HG02943 (cell line): ENCODE measurements at regions not wholly inside any gene's neighbourhood (a gene's known extent, or its start where the extent isn't known, plus 50 kb on each side); places are given as distances from the start of the nearest gene placed in this dataset.

Experiments used
- ATAC-seq: cut with Tn5 transposase; IDR thresholded peaks from one replicate; pipeline ENCODE4 v1.9.1; 2021; ENCODE audit warnings: mild to moderate bottlenecking, low read depth, moderate library complexity; ENCODE audit not compliant: unreplicated experiment

DNA sequence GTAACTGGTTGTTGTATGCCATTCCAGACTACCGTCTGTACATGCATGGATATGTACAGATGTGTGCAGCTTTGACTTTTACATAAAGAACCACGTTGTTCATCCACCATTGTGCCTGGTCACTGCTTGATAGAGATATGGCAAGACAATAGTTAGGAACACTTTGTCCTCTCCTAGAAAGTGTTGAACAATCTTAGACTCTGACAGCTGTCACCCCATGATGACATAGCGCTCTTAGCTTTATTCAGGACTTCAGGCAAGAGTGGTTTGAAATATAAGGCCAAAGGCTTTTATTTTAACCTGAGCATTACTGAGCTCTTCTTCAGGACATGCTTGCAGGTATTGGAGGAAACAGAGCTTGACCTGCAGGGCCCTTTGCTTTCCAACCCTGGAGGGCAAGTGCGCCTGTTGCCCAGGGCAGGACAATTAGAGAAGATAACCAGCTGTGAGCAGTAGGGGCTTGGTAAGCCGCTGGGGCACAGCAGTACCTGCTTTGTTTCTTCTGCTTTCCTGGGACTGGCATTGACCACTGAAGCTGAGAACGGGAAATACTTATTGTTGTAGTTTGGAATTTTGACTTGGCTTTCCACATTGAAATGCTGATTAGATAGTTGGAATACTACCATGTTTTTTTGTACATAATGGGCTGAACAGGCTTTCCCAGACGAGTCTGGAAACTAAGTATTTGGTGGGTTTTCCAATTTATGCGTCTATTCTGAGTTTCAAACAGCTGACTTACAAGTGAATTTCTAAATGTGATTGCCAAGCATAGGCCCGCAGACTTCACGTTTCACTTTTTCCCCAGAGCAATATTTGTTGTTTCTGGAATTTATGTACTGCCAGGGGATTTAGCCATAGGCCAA lies 51.1 kb downstream of the GARRE1 start:
- no peak for ATAC-seq

DNA sequence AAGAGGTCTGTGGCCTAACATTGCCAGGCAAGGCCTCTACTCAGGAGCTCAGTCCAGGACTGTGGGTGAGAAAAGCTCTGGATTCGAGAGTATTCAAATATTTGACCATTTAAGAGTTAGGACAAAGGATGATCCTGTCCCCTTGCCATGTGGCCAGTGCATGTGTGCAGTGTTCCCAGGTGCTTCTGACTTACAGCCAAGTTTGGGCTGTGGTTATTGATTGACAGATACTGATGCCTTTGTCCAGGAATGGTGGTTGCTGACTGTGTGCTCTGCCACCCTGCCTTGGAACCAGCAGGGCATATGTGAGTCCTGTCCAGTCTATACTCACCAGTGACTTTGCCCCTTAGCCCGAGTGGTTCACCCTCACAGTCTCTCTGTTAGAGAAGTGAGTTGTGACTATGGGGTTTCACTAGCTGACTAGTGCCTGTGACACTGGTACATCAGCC lies 51.9 kb downstream of the GARRE1 start:
- no peak for ATAC-seq

DNA sequence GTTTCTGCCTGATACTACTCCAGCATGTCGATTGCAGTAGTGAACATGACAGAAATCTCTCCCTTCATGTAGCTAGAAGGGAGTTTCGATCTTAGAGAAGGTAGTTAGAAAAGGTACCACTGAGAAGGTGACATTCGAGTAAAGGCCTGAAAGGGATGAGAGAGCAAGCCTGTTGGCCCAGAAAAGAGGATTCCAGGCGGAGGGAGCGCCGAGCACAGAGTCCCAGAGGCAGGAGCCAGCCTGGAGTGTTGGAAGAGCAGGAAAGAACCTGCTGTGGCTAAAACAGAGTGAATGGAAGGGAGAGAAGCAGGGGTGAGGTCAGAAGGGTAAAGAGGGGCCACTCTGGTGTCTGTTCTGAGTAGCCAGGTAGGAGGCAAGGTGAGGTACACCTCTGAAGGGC lies 52.5 kb downstream of the GARRE1 start:
- no peak for ATAC-seq

- ATAC-seq: no peak
Observed at GRCh38 chr19:34308381-34309367, 54.3 kb downstream of the GARRE1 start.

DNA sequence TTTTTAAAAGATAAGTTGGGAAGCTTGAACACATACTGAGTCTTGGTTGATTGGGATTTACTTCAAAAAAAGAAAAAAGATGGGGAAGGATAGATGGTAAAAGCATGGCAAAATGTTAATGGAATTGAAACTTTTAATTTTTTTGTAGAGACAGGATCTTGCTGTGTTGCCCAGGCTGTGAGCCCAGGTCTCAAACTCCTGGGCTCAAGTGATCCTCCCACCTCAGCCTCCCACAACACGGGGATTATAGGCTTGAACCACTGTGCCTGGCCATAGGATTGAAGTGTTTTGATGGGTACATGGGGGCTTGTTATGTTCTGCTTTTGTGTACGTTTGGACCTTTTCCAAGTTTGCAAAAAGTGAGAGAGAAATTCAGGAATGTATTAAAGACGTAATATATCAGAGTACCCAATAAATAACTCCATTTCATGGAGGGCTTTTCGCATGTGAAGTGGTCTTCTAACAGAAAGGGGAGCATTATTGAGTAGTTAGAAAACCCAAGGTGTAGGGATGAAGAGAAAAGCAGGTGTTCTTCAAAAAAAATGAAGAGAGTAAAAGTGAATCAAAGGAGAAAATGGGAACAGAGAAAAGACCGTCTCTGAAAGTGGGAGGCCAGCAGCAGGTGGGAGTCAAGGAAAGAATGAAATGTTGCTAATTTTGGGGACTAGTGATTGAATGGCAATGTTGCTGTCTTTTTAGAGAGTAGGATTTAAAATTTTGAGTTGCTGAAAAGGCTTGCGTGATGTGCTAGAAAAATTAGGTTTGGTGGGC lies 55.2 kb downstream of the GARRE1 start:
- no peak for ATAC-seq

GRCh38 chr19:34310494-34310981 lies 54.5 kb upstream of the GPI start:
- no peak for ATAC-seq

DNA sequence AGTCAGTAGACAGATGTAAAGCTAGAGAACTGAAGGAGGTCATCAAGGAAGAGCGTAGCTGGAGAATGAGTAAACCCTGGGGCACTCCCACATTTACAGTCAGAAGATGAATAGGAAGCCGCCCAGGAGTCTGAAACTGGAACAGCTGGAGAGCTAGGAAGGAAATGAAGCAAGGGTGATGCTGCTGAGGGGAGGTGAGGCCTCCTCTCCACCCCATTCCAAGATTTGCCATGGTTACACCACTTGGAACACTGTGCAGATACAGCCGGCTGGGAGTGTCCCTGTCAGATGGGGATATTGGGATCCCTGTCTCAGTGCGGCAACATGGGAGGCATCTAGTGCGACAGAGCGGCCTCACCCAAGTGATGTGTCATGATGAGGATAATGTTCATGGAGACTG lies 51.8 kb upstream of the GPI start:
- no peak for ATAC-seq

- ATAC-seq: peak; percentile 58
Observed at GRCh38 chr19:34314437-34315313, 50.3 kb upstream of the GPI start.
